HFF-Myc (cell line): ENCODE measurements at regions not wholly inside any gene's neighbourhood (a gene's known extent, or its start where the extent isn't known, plus 50 kb on each side); places are given as distances from the start of the nearest gene placed in this dataset.
"Not testable (repeated sequence)": the region's sequence is repeated elsewhere in the genome, so short reads cannot be mapped to it uniquely, and the experiment has no call there.

Experiments
- DNase-seq: peaks from one replicate; pipeline ENCODE4 v3.0.0-alpha.2; 2011; ENCODE audit warnings: low read depth; ENCODE audit errors: extremely low read depth
- H3K4me3 ChIP-seq: replicated peaks from 2 replicates; pipeline ENCODE4 v1.5.1; 2011; ENCODE audit warnings: low read depth, mild to moderate bottlenecking, control low read depth, low read length
- CTCF ChIP-seq: IDR thresholded peaks from 2 replicates; pipeline ENCODE4 v1.5.1; 2012; ENCODE audit warnings: mild to moderate bottlenecking, low read depth, low read length, control low read depth; ENCODE audit errors: missing control alignments

- no peak overlapping the region for H3K4me3 ChIP-seq
- no peak for DNase-seq
- TF ChIP-seq CTCF, result no peak
Measured at GRCh38 chr2:150261691-150262090, 225.8 kb downstream of the RND3 start.

- TF ChIP-seq CTCF, result no peak
- no peak for DNase-seq
- H3K4me3 ChIP-seq, result no peak overlapping the region
Measured at GRCh38 chr2:150260636-150261035, 226.8 kb downstream of the RND3 start.

GRCh38 chr2:150259746-150260145, 227.7 kb downstream of the RND3 start:
- DNase-seq, result no peak
- no peak for TF ChIP-seq CTCF
- H3K4me3 ChIP-seq, result no peak overlapping the region

DNA sequence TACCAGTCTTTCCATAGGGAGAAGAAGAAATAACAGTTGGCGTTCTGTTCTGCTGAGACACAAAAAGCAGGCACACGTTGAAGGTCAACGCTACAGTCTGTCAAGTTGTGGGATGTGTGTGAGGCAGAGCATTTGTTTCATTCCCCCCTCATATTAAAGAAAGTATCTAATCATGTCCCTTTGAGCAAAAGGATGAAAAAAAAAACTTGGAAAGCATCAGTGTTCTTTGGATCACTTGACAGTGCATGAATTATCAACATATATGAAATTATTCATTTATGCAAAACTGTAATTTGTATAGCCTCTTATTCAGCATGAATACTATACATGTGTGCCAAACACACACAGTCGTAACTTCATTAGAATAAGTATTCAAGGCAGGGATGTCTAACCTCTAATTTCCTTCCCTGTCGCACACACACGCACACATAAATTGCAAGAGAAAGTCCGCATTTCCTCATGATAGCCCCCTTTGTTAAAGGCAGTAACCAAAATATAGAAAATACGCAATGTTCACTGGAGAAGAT, 228.6 kb downstream of the RND3 start:
- DNase-seq, result no peak
- TF ChIP-seq CTCF, result no peak

DNA sequence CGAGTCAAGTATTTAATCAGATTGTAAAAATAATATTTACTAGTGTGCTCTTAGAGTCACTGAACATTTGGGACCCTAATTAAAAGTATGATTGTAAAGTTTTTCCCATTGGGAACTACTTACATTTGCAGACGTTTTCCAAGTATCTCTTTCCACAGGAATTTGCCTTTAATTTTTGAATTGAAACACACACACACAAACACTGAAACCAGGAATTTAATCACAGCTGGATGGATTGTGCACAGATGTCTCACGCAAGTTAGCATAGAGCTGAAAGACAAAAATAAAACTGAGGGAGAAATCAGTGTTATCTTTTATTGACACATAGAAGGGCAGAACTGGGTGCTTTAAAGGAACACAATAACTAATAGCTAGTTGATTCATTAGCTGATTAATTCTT, 230.7 kb downstream of the RND3 start:
- no peak for TF ChIP-seq CTCF
- no peak for DNase-seq
- no peak overlapping the region for H3K4me3 ChIP-seq

More for the DNA sequence above, 228.6 kb downstream of the RND3 start:
- no peak overlapping the region for H3K4me3 ChIP-seq

DNA sequence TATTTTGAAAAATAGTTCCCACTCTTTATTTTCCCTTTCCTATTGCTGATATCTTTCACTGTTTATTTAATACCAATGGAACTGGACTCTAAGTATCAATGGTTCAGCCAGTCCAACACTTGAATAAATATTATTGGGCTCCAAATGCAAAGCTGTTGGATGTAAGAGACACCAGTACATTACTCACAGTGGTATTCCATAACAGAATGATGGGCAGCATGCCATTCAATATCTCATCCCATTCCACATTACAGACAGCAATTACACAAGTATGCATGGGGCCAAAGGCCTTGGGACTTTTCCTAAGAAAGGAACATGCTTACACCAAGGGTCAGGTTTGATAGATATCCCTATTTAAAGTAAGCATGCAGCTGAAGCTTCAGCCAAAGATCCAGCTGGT, 231.9 kb downstream of the RND3 start:
- no peak for DNase-seq
- no peak overlapping the region for H3K4me3 ChIP-seq
- no peak for TF ChIP-seq CTCF

GRCh38 chr2:150249735-150250134, 237.7 kb downstream of the RND3 start:
- not testable (repeated sequence) for DNase-seq, H3K4me3 ChIP-seq
